NCI-H446 treated with DMSO at 0.1 percent for 48 hours (cell line): ENCODE measurements at regions not wholly inside any gene's neighbourhood (a gene's known extent, or its start where the extent isn't known, plus 50 kb on each side); places are given as distances from the start of the nearest gene placed in this dataset.

ENCODE experiments used
- DNase-seq: peaks from one replicate; lab custom pipeline; 2025; lab: John Stamatoyannopoulos, UW

- DNase-seq, result no peak
These were observed 150.4 kb upstream of the GAREM1 start for GRCh38 chr18:32621034-32621433.

- DNase-seq, result no peak
These were observed 147.9 kb upstream of the GAREM1 start for GRCh38 chr18:32618546-32618945.

- DNase-seq, result no peak
These were observed 143.1 kb upstream of the GAREM1 start for GRCh38 chr18:32613821-32614220.

DNA sequence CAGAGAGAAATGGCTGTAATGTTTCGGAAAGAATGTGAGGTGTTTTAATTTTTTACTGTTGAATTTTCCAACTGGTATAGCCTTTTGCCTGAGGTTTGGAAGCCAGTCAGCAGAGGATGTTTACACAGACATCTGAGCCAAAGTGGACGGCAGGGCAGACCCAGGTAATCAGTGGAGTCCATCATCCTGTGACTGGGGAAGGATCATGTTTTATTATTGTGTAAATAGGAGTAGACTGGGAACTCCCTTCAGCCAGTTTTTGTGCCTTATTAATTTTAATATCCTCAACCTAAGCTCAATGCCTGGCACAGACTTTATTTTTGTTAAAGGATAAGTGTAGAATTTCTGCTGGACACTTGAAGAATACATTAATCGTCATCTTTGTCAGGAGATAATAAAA, 142.0 kb upstream of the GAREM1 start:
- no peak for DNase-seq

DNA sequence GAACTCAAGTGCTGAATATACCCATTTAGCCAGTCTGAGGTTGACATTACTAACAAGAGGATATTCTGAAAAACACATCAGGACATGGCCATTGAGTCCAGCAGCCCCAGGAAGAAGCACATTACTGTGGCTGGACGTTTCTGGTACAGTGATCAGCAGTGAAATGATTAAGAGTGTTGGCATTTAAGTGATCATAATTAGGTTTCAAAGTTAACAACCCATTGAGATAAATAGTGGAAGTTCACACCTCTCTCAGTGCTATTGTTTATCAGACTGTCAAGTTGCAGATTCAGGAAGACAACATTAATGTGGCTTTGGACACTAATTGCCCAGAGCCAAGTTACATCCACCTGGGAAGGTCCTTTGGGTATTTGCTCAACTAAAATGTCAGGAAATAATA, 139.5 kb upstream of the GAREM1 start:
- DNase-seq, result no peak

- no peak for DNase-seq
These were observed 137.1 kb upstream of the GAREM1 start for GRCh38 chr18:32607816-32608215.

DNA sequence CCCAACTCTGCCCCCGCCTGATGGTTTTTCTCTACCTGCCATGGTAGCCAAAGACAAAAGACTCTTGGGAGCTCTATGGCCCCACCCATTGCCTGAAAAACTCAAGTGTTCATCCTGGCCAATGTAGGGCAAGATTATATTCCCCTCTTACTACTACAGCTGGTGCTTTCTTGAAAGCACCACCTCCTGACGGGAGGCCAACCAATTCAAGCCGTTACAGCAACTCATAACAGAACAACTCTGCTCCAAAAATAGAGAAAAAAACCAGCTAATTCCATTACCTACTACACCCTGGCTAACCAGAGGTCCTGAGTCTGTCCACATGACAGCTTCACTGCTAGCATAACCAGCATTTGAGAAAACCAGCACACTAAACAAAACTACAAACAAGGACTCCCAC, 127.5 kb upstream of the GAREM1 start:
- DNase-seq, result no peak

GRCh38 chr18:32596501-32596900, 125.8 kb upstream of the GAREM1 start:
- no peak for DNase-seq

DNA sequence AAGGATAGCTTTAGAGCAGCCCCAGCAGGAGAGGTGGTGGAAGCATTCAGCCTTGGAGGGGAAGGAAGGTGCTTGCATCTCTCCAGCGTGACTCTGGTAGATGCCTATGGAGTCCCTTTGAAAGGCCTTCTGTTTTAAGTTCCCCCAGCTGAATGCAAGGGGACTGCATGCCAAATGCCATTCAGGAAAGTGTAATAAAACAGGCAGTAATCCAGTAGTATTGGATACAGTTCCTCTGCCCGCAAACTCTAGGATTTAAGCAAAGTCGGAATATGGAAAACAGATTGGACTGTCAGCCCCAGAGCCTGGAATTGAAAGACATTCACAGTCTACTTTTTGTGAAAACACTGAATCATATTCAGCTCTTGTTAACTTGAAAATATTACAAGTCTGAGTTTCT, 125.2 kb upstream of the GAREM1 start:
- no peak for DNase-seq

- DNase-seq, result no peak
These were observed 117.5 kb upstream of the GAREM1 start for GRCh38 chr18:32588191-32588590.

DNA sequence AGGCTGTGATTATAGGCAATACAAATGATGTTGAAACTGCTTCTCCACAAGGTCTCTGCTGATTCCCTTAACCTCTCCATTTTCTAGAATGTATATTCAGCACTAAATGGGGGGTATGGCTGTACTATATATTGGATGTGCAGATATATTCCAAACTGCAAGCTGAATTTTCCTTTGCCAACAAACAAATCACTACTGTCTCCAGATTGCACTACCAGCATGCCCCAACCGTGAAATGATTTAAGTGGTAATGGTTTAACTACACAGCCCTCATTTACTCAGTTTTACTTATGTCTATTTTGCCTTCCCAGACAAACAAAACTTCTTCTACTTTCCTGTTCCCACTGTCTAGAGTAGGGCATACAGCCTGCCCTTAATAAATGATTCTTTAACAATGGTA, 112.7 kb upstream of the GAREM1 start:
- DNase-seq, result no peak

- no peak for DNase-seq
These were observed 111.8 kb upstream of the GAREM1 start for GRCh38 chr18:32582455-32582854.

GRCh38 chr18:32577561-32577960, 106.9 kb upstream of the GAREM1 start:
- DNase-seq, result no peak

- no peak for DNase-seq
These were observed 105.7 kb upstream of the GAREM1 start for GRCh38 chr18:32576296-32576916.

- DNase-seq, result no peak
These were observed 96.3 kb upstream of the GAREM1 start for GRCh38 chr18:32566960-32567359.

- no peak for DNase-seq
These were observed 83.1 kb upstream of the GAREM1 start for GRCh38 chr18:32553640-32554365.

DNA sequence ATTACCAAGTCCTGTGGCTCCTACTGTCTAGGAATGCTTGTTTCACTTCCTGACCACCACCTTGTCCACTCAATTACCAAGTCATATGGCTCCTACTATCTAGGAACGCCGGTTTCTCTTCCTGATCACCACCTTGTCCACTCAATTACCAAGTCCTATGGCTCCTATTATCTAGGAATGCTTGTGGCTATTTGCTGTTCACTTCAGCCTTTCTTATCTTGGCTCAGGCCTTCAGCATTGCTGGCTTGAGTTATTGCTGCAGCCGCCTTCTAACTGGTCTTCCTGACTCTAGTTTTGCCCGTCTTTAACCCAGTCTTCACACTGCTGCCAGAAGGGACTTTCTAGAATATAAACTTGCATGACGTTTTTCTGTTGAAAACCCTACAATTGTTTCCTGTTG, 82.5 kb upstream of the GAREM1 start:
- no peak for DNase-seq

GRCh38 chr18:32552421-32553030, 81.8 kb upstream of the GAREM1 start:
- DNase-seq, result peak; percentile 9

- no peak for DNase-seq
These were observed 80.3 kb upstream of the GAREM1 start for GRCh38 chr18:32550963-32551362.

GRCh38 chr18:32549248-32550110, 78.8 kb upstream of the GAREM1 start:
- DNase-seq, result no peak

- no peak for DNase-seq
These were observed 78.0 kb upstream of the GAREM1 start for GRCh38 chr18:32548688-32549087.

- DNase-seq, result no peak
These were observed 74.9 kb upstream of the GAREM1 start for GRCh38 chr18:32545631-32546030.

DNA sequence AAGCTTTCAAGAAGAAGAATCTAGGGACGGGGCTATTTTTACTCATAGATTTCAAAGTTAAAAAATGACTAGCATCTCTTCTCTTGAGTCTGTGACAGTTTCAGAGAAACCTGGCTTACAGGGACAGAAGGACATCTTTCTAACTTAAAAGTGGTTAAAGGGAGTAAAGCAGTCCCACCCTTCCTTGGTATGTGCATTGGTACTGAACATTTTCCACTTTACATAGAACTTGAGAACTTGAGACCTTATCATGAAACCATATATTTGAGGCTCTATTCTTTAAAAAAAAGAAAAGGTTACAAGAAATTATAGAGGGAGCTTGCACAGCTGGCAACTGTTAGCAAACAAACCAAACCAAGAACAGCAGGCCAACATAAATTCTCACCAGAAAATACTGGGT, 73.4 kb upstream of the GAREM1 start:
- no peak for DNase-seq
